CD14-positive monocyte (primary cell): ENCODE measurements at regions not wholly inside any gene's neighbourhood (a gene's known extent, or its start where the extent isn't known, plus 50 kb on each side); places are given as distances from the start of the nearest gene placed in this dataset.

Experiments
- DNase-seq, 3 donors: peaks; one replicate each; pipeline ENCODE4 v3.0.0-alpha.2; 2011 to 2022
- H2AFZ ChIP-seq: 2 replicates; pipeline ENCODE4 v1.6.0; 2012; ENCODE audit warnings: mild to moderate bottlenecking, low read depth, low read length, inconsistent platforms; ENCODE audit not compliant: insufficient read depth, poor library complexity, severe bottlenecking
- H3K27ac ChIP-seq, 2 donors: 1 replicate in 1 of 2; 2 replicates in 1 of 2; pipeline ENCODE4 v1.5.1; 2012 to 2013; ENCODE audit warnings: low read length in 2 of 2, control low read depth in 1 of 2, inconsistent platforms in 1 of 2, low read depth in 1 of 2, mild to moderate bottlenecking in 1 of 2
- H3K27me3 ChIP-seq, 2 donors: one replicate each; pipeline versions ENCODE4 v1.6.0 to v1.6.1; 2011 to 2013; ENCODE audit warnings: low read length in 2 of 2; ENCODE audit not compliant: control insufficient read depth in 2 of 2, insufficient read depth in 2 of 2
- H3K36me3 ChIP-seq, 2 donors: replicated peaks in 1 of 2; 1 replicate in 1 of 2; 2 replicates in 1 of 2; pipeline versions ENCODE4 v1.5.1 to v1.6.1; 2012 to 2013; ENCODE audit warnings: low read length in 2 of 2, control low read depth in 1 of 2, inconsistent platforms in 1 of 2, mild to moderate bottlenecking in 1 of 2; ENCODE audit not compliant: insufficient read depth in 2 of 2, control insufficient read depth in 1 of 2
- H3K4me1 ChIP-seq, 2 donors: 1 replicate in 1 of 2; 2 replicates in 1 of 2; pipeline versions ENCODE4 v1.5.1 to v1.6.1; 2012 to 2013; ENCODE audit warnings: low read length in 2 of 2, control low read depth in 1 of 2, inconsistent platforms in 1 of 2, mild to moderate bottlenecking in 1 of 2, moderate library complexity in 1 of 2; ENCODE audit not compliant: insufficient read depth in 2 of 2, control insufficient read depth in 1 of 2
- H3K4me2 ChIP-seq: replicated peaks from 2 replicates; pipeline ENCODE3; 2012; ENCODE audit warnings: low read length, moderate library complexity, mild to moderate bottlenecking; ENCODE audit not compliant: poor library complexity, severe bottlenecking; ENCODE audit errors: extremely low read depth
- H3K4me3 ChIP-seq, 3 experiments: fragments of 200-600 bp in 1 of 3; sonication (generic) in 1 of 3; replicated peaks in 1 of 3; 1 replicate in 2 of 3; 2 replicates in 1 of 3; pipeline ENCODE4 v1.5.1; 2011 to 2013; ENCODE audit warnings: low read length in 3 of 3, mild to moderate bottlenecking in 3 of 3, control low read depth in 2 of 3, low read depth in 2 of 3, inconsistent platforms in 1 of 3, moderate library complexity in 1 of 3
- H3K79me2 ChIP-seq: 2 replicates; pipeline ENCODE4 v1.6.0; 2012; ENCODE audit warnings: mild to moderate bottlenecking, control low read depth, inconsistent platforms, low read length, moderate library complexity; ENCODE audit not compliant: insufficient read depth
- H3K9ac ChIP-seq: 2 replicates; pipeline ENCODE4 v1.6.0; 2017; ENCODE audit warnings: low read length, mild to moderate bottlenecking; ENCODE audit not compliant: insufficient read depth, poor library complexity, severe bottlenecking
- H3K9me3 ChIP-seq, 2 donors: replicated peaks in 1 of 2; 1 replicate in 1 of 2; 2 replicates in 1 of 2; pipeline versions ENCODE4 v1.5.1 to v1.6.1; 2012 to 2013; ENCODE audit warnings: low read length in 2 of 2, control low read depth in 1 of 2; ENCODE audit not compliant: control insufficient read depth in 1 of 2, insufficient read depth in 1 of 2
- H4K20me1 ChIP-seq: 2 replicates; pipeline ENCODE4 v1.6.0; 2012; ENCODE audit warnings: mild to moderate bottlenecking, low read length, control low read depth, moderate library complexity; ENCODE audit not compliant: insufficient read depth
- H3K27ac Mint-ChIP-seq, 7 donors: one replicate each; pipeline ENCODE4 v1.8.0; 2020; ENCODE audit warnings: mild to moderate bottlenecking in 7 of 7, mixed read lengths in 7 of 7, moderate library complexity in 6 of 7, inconsistent platforms in 2 of 7
- H3K27me3 Mint-ChIP-seq, 3 donors: one replicate each; pipeline ENCODE4 v1.8.0; 2021 to 2022; ENCODE audit warnings: low read depth in 3 of 3, mild to moderate bottlenecking in 3 of 3, mixed read lengths in 3 of 3, moderate library complexity in 3 of 3, inconsistent platforms in 1 of 3
- H3K36me3 Mint-ChIP-seq, 2 donors: one replicate each; pipeline ENCODE4 v1.8.0; 2020; ENCODE audit warnings: mixed read lengths in 2 of 2, inconsistent platforms in 1 of 2, mild to moderate bottlenecking in 1 of 2
- H3K4me1 Mint-ChIP-seq: one replicate; pipeline ENCODE4 v1.8.0; 2020; ENCODE audit warnings: mild to moderate bottlenecking, mixed read lengths
- H3K4me3 Mint-ChIP-seq, 2 donors: one replicate each; pipeline ENCODE4 v1.8.0; 2020; ENCODE audit warnings: mild to moderate bottlenecking in 2 of 2, mixed read lengths in 2 of 2, moderate library complexity in 1 of 2
- H3K9me3 Mint-ChIP-seq, 7 donors: one replicate each; pipeline ENCODE4 v1.8.0; 2020 to 2022; ENCODE audit warnings: mixed read lengths in 7 of 7, mild to moderate bottlenecking in 6 of 7, moderate library complexity in 6 of 7, inconsistent platforms in 2 of 7
- WGBS: methylation state at CpG from one replicate; pipeline ENCODE4 v1.1.5; 2013; ENCODE audit warnings: missing lambda C conversion rate; ENCODE audit not compliant: insufficient coverage; 5-methylcytosine and 5-hydroxymethylcytosine counted together
- intact Hi-C, 2 donors: fragments of 100-400 bp; cut with micrococcal nuclease; formaldehyde crosslinking; loops; one replicate each; pipeline versions ENCODE4 v1.15.0 to v1.15.1; 2023
- TF ChIP-seq, protein P1 (sequence below): fragments of 200-600 bp; IDR thresholded peaks from one replicate; pipeline ENCODE4 v1.8.0; 2022; ENCODE audit warnings: antibody characterized with exemption, mild to moderate bottlenecking

DNA sequence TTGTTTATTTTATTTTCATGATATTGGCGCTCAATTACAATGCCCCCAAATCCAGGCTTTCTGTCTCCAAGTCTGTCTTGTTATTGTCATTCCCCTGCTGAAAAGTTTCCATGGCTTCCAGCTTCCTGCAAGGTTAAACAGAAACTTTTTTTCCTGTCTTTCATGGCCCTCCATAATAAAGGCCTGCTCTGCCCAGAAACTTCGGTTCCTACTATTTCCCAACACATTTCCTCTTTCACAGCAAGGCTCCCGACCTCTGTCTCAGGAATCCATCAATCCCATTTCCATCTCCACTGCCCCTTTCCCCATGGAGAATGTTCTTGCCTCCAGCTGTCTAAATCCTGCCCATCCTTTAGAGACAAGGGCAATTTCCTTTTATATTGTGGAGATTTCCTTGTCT, 365.2 kb upstream of the JARID2 start:
- peak overlapping the region; percentile 31 to 92 (median 90) for H3K27ac Mint-ChIP-seq
- Histone ChIP-seq H3K36me3 (no peaks in the 10 kb centered on the region), H3K27me3 (no peaks in the 10 kb centered on the region), H3K27ac (peak overlapping the region in 1 of 2 donors; percentile 59), H3K4me1 (peaks cover 81 to 90% of the 10 kb centered on the region in 2 donors), H4K20me1 (no peaks in the 10 kb centered on the region), H3K4me3 (no peak overlapping the region), H3K9me3 (no peaks in the 10 kb centered on the region), H3K9ac (peak overlapping the region; percentile 11), H3K4me2 (no peak overlapping the region), H3K79me2 (no peaks in the 10 kb centered on the region), H2AFZ (no peak overlapping the region)
- intact Hi-C loops, result loop anchor here (5.0 kb wide), 2 partner anchors 47 to 87 kb away; no protein-coding TSS in a partner anchor
- H3K4me1 Mint-ChIP-seq, result peaks cover 91% of the 10 kb centered on the region
- H3K36me3 Mint-ChIP-seq, result peaks cover 9 to 10% of the 10 kb centered on the region in 2 donors
- peaks cover 0 to 8% (median 0%) of the 10 kb centered on the region in 7 donors for H3K9me3 Mint-ChIP-seq
- TF ChIP-seq, protein P1, sequence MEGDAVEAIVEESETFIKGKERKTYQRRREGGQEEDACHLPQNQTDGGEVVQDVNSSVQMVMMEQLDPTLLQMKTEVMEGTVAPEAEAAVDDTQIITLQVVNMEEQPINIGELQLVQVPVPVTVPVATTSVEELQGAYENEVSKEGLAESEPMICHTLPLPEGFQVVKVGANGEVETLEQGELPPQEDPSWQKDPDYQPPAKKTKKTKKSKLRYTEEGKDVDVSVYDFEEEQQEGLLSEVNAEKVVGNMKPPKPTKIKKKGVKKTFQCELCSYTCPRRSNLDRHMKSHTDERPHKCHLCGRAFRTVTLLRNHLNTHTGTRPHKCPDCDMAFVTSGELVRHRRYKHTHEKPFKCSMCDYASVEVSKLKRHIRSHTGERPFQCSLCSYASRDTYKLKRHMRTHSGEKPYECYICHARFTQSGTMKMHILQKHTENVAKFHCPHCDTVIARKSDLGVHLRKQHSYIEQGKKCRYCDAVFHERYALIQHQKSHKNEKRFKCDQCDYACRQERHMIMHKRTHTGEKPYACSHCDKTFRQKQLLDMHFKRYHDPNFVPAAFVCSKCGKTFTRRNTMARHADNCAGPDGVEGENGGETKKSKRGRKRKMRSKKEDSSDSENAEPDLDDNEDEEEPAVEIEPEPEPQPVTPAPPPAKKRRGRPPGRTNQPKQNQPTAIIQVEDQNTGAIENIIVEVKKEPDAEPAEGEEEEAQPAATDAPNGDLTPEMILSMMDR, result no peak
- no peak overlapping the region for H3K4me3 Mint-ChIP-seq
- WGBS, result 8% methylated on average over 2 of the region's 3 CpGs
- no peaks in the 10 kb centered on the region for H3K27me3 Mint-ChIP-seq
- DNase-seq, result no peak

DNA sequence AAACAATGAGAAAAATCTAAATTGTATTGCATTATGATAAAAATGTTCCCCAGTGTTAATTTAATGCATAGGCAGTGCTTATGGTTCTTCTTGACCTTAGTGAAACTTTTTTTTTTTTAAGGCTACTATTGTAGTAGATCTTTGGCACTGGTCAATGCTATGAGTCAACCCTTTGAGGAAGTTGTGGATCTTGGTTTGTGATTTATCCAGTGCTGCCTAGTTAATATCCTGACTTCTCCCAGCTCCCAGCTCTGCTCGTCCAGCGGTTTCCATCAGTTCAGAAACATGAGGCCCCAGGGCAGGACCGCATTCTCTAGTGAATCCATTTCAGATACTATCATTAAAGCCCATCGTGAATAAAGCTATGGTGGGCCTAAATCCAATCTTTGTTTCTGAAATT, 364.5 kb upstream of the JARID2 start:
- Histone ChIP-seq H3K4me1 (peaks cover 78 to 87% of the 10 kb centered on the region in 2 donors), H3K4me2 (no peak overlapping the region)
- TF ChIP-seq, protein P1, result no peak

More for the DNA sequence above, 364.5 kb upstream of the JARID2 start:
- DNase-seq, result peak; percentile 54 to 84 (median 80)
- no peak overlapping the region for H2AFZ ChIP-seq
- no peaks in the 10 kb centered on the region for H3K9me3 ChIP-seq
- H3K79me2 ChIP-seq, result no peaks in the 10 kb centered on the region
- H3K36me3 ChIP-seq, result no peaks in the 10 kb centered on the region
- Mint-ChIP-seq H3K4me1 (peaks cover 91% of the 10 kb centered on the region), H3K27ac (peak overlapping the region; percentile 31 to 92 (median 90)), H3K9me3 (peaks cover 0 to 8% (median 0%) of the 10 kb centered on the region in 7 donors), H3K27me3 (peaks cover 0 to 1% (median 0%) of the 10 kb centered on the region in 3 donors), H3K36me3 (peaks cover 5 to 10% of the 10 kb centered on the region in 2 donors), H3K4me3 (no peak overlapping the region)
- no peak overlapping the region for H3K4me3 ChIP-seq
- peak overlapping the region in 1 of 2 donors; percentile 59 for H3K27ac ChIP-seq
- no peaks in the 10 kb centered on the region for H3K27me3 ChIP-seq
- intact Hi-C loops, result loop anchor here (5.0 kb wide), 2 partner anchors 46 to 86 kb away; no protein-coding TSS in a partner anchor
- H3K9ac ChIP-seq, result no peak overlapping the region
- H4K20me1 ChIP-seq, result no peaks in the 10 kb centered on the region
- no CpG with 5 or more reads among the region's 4 CpGs for WGBS
